ENCODE measurements at regions not wholly inside any gene's neighbourhood (a gene's known extent, or its start where the extent isn't known, plus 50 kb on each side); places are given as distances from the start of the nearest gene placed in this dataset.
"Not testable (repeated sequence)": the region's sequence is repeated elsewhere in the genome, so short reads cannot be mapped to it uniquely, and the experiment has no call there.

DNA sequence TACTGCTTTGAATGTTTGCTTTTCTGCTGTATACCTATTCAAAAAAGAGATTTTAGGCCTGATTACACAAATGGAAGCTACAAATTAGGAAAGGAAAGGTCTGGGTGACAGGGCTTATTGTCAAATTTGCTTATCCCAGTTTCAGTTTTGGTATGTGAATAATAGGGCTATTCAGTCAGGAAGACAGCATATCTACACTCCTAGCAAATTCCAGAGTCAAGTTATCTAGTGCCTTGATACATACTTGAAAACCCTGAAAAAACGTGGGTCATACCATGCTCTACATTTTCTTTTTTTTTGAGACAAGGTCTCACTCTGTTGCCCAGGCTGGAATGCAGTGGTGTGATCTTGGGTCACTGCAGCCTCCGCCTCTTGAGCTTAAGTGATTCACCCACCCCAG lies 59.2 kb upstream of the CCDC180 start:
- H3K27ac ChIP-seq (ENCODE audit: low read depth, low read length); DNase-seq; H3K9me3 Mint-ChIP-seq; H3K4me1 ChIP-seq (ENCODE audit: control insufficient read depth in 2 of 2, insufficient read depth in 2 of 2, low read length in 2 of 2); ATAC-seq; H3K36me3 ChIP-seq (ENCODE audit: control insufficient read depth in 2 of 3, insufficient read depth in 3 of 3, low read length in 3 of 3); intact Hi-C loops (cut with micrococcal nuclease); H3K4me3 Mint-ChIP-seq; H3K27me3 ChIP-seq (ENCODE audit: control insufficient read depth in 2 of 2, insufficient read depth in 2 of 2, low read length in 2 of 2); H3K4me3 ChIP-seq (ENCODE audit: low read length); POLR2A ChIA-PET; CTCF ChIA-PET; H3K27me3 Mint-ChIP-seq; H3K27ac Mint-ChIP-seq; H3K9me3 ChIP-seq (ENCODE audit: control insufficient read depth in 2 of 3, low read length in 3 of 3); H3K4me1 Mint-ChIP-seq: not testable (repeated sequence)
- peaks cover 0 to 24% (median 3%) of the 10 kb centered on the region in 5 donors for H3K36me3 Mint-ChIP-seq

- Mint-ChIP-seq H3K9me3 (no peaks in the 10 kb centered on the region), H3K27ac (no peak overlapping the region), H3K4me3 (no peak overlapping the region), H3K36me3 (peaks cover 0 to 13% (median 4%) of the 10 kb centered on the region in 5 donors), H3K4me1 (peaks cover 9 to 31% (median 16%) of the 10 kb centered on the region in 7 donors), H3K27me3 (no peaks in the 10 kb centered on the region)
- H3K27ac ChIP-seq (ENCODE audit: low read depth, low read length), result no peak overlapping the region
- H3K4me3 ChIP-seq (ENCODE audit: low read length), result no peak overlapping the region
- intact Hi-C loops (cut with micrococcal nuclease), result no loop called here
- DNase-seq (no peak), ATAC-seq (no peak)
- H3K36me3 ChIP-seq (ENCODE audit: control insufficient read depth in 2 of 3, insufficient read depth in 3 of 3, low read length in 3 of 3), result no peaks in the 10 kb centered on the region
- POLR2A ChIA-PET, result no interaction called here
- peaks cover 0 to 5% of the 10 kb centered on the region in 2 donors for H3K4me1 ChIP-seq (ENCODE audit: control insufficient read depth in 2 of 2, insufficient read depth in 2 of 2, low read length in 2 of 2)
- CTCF ChIA-PET, result no interaction called here
- H3K9me3 ChIP-seq (ENCODE audit: control insufficient read depth in 2 of 3, low read length in 3 of 3), result no peaks in the 10 kb centered on the region
- H3K27me3 ChIP-seq (ENCODE audit: control insufficient read depth in 2 of 2, insufficient read depth in 2 of 2, low read length in 2 of 2), result no peaks in the 10 kb centered on the region
These were observed 63.9 kb upstream of the CCDC180 start for GRCh38 chr9:97243606-97244005.

- CTCF ChIA-PET; H3K4me1 ChIP-seq (ENCODE audit: control insufficient read depth in 2 of 2, insufficient read depth in 2 of 2, low read length in 2 of 2); POLR2A ChIA-PET; H3K4me3 ChIP-seq (ENCODE audit: low read length); H3K27ac Mint-ChIP-seq; H3K27ac ChIP-seq (ENCODE audit: low read depth, low read length); H3K9me3 Mint-ChIP-seq; H3K27me3 ChIP-seq (ENCODE audit: control insufficient read depth in 2 of 2, insufficient read depth in 2 of 2, low read length in 2 of 2); DNase-seq; H3K27me3 Mint-ChIP-seq; H3K36me3 ChIP-seq (ENCODE audit: control insufficient read depth in 2 of 3, insufficient read depth in 3 of 3, low read length in 3 of 3); H3K9me3 ChIP-seq (ENCODE audit: control insufficient read depth in 2 of 3, low read length in 3 of 3); intact Hi-C loops (cut with micrococcal nuclease); H3K36me3 Mint-ChIP-seq; ATAC-seq: not testable (repeated sequence)
- Mint-ChIP-seq H3K4me1 (peaks cover 11 to 43% (median 24%) of the 10 kb centered on the region in 7 donors), H3K4me3 (peak overlapping the region in 1 of 10 donors; percentile 72)
These were observed 66.0 kb upstream of the CCDC180 start for GRCh38 chr9:97241430-97241829.

GRCh38 chr9:97237951-97238889 lies 69.2 kb upstream of the CCDC180 start:
- H3K9me3 Mint-ChIP-seq, result peaks cover 0 to 2% (median 0%) of the 10 kb centered on the region in 11 donors
- peak overlapping the region; percentile 84 to 94 (median 90) for H3K27ac Mint-ChIP-seq
- H3K4me1 Mint-ChIP-seq, result peaks cover 11 to 39% (median 24%) of the 10 kb centered on the region in 7 donors
- peak overlapping the region; percentile 63 for H3K27ac ChIP-seq (ENCODE audit: low read depth, low read length)
- peak; percentile 48 to 82 (median 70) for DNase-seq
- peak; percentile 94 for ATAC-seq
- H3K9me3 ChIP-seq (ENCODE audit: control insufficient read depth in 2 of 3, low read length in 3 of 3), result no peaks in the 10 kb centered on the region
- H3K36me3 Mint-ChIP-seq, result peaks cover under 1 to 9% (median 5%) of the 10 kb centered on the region in 5 donors
- H3K4me1 ChIP-seq (ENCODE audit: control insufficient read depth in 2 of 2, insufficient read depth in 2 of 2, low read length in 2 of 2), result peaks cover 0 to 5% of the 10 kb centered on the region in 2 donors
- peak overlapping the region; percentile 87 to 98 (median 95) for H3K4me3 Mint-ChIP-seq
- intact Hi-C loops (cut with micrococcal nuclease), result loop anchor here (1.0 to 5.0 kb wide), 7 partner anchors 17 to 461 kb away; partner anchors contain the start of genes NCBP1 (in 1 of the 2), TSTD2 (in 1 of the 2), ZNF510 (in 1 of the 2) and ZNF782 (in 1 of the 2)
- POLR2A ChIA-PET, result interaction anchor here (0.6 to 1.5 kb wide), 5 partner anchors 8 to 395 kb away, joined by 3 to 8 read pairs (median 5); partner anchors contain the start of genes NCBP1, TSTD2 and ZNF782
- H3K27me3 ChIP-seq (ENCODE audit: control insufficient read depth in 2 of 2, insufficient read depth in 2 of 2, low read length in 2 of 2), result no peaks in the 10 kb centered on the region
- H3K27me3 Mint-ChIP-seq, result peaks cover 0 to 4% (median 0%) of the 10 kb centered on the region in 5 donors
- CTCF ChIA-PET, result interaction anchor here (0.6 to 1.1 kb wide), 2 partner anchors 21 to 381 kb away, joined by 3 read pairs; no protein-coding TSS in a partner anchor
- H3K36me3 ChIP-seq (ENCODE audit: control insufficient read depth in 2 of 3, insufficient read depth in 3 of 3, low read length in 3 of 3), result peaks cover 0 to 5% (median 0%) of the 10 kb centered on the region in 3 experiments
- H3K4me3 ChIP-seq (ENCODE audit: low read length), result peak overlapping the region; percentile 71

DNA sequence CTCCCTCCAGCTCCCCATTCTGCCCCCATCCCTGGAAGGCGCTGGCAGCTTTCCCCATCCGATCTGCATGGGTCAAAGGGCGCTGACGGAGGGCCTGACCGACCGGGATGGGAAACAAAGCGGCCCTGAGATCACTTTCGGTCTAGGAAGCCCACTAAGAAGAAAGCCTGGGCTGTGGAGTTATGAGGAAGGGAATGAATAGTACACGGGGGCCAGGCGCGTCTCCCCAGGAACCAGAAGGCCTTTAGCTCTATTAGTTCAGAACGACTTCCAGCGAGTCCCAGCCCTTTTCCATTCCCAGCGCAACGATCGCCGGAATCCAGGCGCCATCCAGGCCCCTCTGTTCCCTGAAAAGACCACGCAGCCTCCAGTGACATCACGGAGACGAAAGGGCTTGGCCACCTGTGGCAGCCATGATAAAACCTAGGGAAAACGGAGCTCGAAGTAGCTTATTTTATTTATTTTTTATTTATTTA lies 70.1 kb upstream of the CCDC180 start:
- no peak for DNase-seq
- CTCF ChIA-PET, result interaction anchor here (0.6 to 1.1 kb wide), 2 partner anchors 22 to 380 kb away, joined by 3 read pairs; no protein-coding TSS in a partner anchor
- no peak for ATAC-seq
- H3K27ac Mint-ChIP-seq, result peak overlapping the region in 5 of 9 donors; percentile 14 to 90 (median 58)
- Histone ChIP-seq H3K27ac (ENCODE audit: low read depth, low read length) (no peak overlapping the region), H3K36me3 (ENCODE audit: control insufficient read depth in 2 of 3, insufficient read depth in 3 of 3, low read length in 3 of 3) (peaks cover 0 to 5% (median 0%) of the 10 kb centered on the region in 3 experiments), H3K9me3 (ENCODE audit: control insufficient read depth in 2 of 3, low read length in 3 of 3) (no peaks in the 10 kb centered on the region), H3K4me1 (ENCODE audit: control insufficient read depth in 2 of 2, insufficient read depth in 2 of 2, low read length in 2 of 2) (peaks cover 0 to 5% of the 10 kb centered on the region in 2 donors), H3K4me3 (ENCODE audit: low read length) (no peak overlapping the region), H3K27me3 (ENCODE audit: control insufficient read depth in 2 of 2, insufficient read depth in 2 of 2, low read length in 2 of 2) (no peaks in the 10 kb centered on the region)
- POLR2A ChIA-PET, result interaction anchor here (1.1 to 1.5 kb wide), 3 partner anchors 175 to 396 kb away, joined by 3 to 8 read pairs (median 3); partner anchors contain the start of genes NCBP1, TSTD2 and ZNF782
- H3K36me3 Mint-ChIP-seq, result peaks cover 4 to 18% (median 6%) of the 10 kb centered on the region in 5 donors
- H3K9me3 Mint-ChIP-seq, result peaks cover 0 to 7% (median 0%) of the 10 kb centered on the region in 11 donors
- peak overlapping the region; percentile 87 to 98 (median 95) for H3K4me3 Mint-ChIP-seq
- H3K4me1 Mint-ChIP-seq, result peaks cover 11 to 32% (median 24%) of the 10 kb centered on the region in 7 donors
- intact Hi-C loops (cut with micrococcal nuclease), result loop anchor here (5.0 kb wide), 3 partner anchors 225 to 460 kb away; partner anchors contain the start of gene ZNF510 (in 1 of the 2)
- peaks cover 0 to 5% (median 0%) of the 10 kb centered on the region in 5 donors for H3K27me3 Mint-ChIP-seq

DNA sequence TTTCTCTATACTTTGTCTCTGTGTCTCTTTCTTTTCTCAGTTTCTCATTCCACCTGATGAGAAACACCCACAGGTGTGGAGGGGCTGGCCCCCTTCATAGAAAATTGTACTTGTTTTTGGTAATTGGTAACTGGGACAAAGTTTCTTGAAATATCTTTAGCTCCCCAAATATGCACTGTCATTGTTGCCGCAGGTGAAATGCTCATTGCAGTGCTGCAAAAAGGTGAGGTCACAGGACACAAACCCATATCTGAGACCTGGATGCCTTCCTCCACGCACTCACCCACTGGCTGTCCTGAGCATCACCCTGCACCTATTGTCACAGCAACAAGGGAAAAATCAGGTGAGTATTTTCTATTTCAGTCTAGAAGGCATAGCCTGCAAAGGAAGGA lies 74.5 kb upstream of the CCDC180 start:
- H3K4me1 Mint-ChIP-seq; POLR2A ChIA-PET; H3K4me1 ChIP-seq (ENCODE audit: control insufficient read depth in 2 of 2, insufficient read depth in 2 of 2, low read length in 2 of 2); DNase-seq; H3K27ac Mint-ChIP-seq; H3K27me3 ChIP-seq (ENCODE audit: control insufficient read depth in 2 of 2, insufficient read depth in 2 of 2, low read length in 2 of 2); H3K9me3 ChIP-seq (ENCODE audit: control insufficient read depth in 2 of 3, low read length in 3 of 3); intact Hi-C loops (cut with micrococcal nuclease); H3K36me3 ChIP-seq (ENCODE audit: control insufficient read depth in 2 of 3, insufficient read depth in 3 of 3, low read length in 3 of 3); CTCF ChIA-PET; H3K4me3 Mint-ChIP-seq; ATAC-seq; H3K4me3 ChIP-seq (ENCODE audit: low read length); H3K27ac ChIP-seq (ENCODE audit: low read depth, low read length): not testable (repeated sequence)
- H3K9me3 Mint-ChIP-seq, result peaks cover 0 to 10% (median 0%) of the 10 kb centered on the region in 11 donors
- H3K27me3 Mint-ChIP-seq, result peaks cover 0 to 16% (median 0%) of the 10 kb centered on the region in 5 donors
- peaks cover 0 to 19% (median 6%) of the 10 kb centered on the region in 5 donors for H3K36me3 Mint-ChIP-seq
